OCI-LY3 (cell line): ENCODE measurements at regions not wholly inside any gene's neighbourhood (a gene's known extent, or its start where the extent isn't known, plus 50 kb on each side); places are given as distances from the start of the nearest gene placed in this dataset.

Experiments
- EZH2phosphoT487 ChIP-seq: fragments of 200-600 bp; shearing (Covaris generic); IDR thresholded peaks from 2 replicates; pipeline ENCODE4 v1.6.1; 2018; ENCODE audit warnings: antibody characterized with exemption, mixed run types, low read depth
- TF ChIP-seq, protein P1 (sequence below): fragments of 200-600, 300-600 bp; sonication (generic); IDR thresholded peaks from 2 replicates; pipeline ENCODE4 v1.5.1; 2014; ENCODE audit warnings: antibody characterized with exemption, low read length, low read depth

GRCh38 chr2:74743039-74743438 is 89.0 kb downstream of the SEMA4F start:
- no peak for TF ChIP-seq EZH2phosphoT487
- TF ChIP-seq, protein P1, sequence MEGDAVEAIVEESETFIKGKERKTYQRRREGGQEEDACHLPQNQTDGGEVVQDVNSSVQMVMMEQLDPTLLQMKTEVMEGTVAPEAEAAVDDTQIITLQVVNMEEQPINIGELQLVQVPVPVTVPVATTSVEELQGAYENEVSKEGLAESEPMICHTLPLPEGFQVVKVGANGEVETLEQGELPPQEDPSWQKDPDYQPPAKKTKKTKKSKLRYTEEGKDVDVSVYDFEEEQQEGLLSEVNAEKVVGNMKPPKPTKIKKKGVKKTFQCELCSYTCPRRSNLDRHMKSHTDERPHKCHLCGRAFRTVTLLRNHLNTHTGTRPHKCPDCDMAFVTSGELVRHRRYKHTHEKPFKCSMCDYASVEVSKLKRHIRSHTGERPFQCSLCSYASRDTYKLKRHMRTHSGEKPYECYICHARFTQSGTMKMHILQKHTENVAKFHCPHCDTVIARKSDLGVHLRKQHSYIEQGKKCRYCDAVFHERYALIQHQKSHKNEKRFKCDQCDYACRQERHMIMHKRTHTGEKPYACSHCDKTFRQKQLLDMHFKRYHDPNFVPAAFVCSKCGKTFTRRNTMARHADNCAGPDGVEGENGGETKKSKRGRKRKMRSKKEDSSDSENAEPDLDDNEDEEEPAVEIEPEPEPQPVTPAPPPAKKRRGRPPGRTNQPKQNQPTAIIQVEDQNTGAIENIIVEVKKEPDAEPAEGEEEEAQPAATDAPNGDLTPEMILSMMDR = no peak
